ENCODE measurements at regions not wholly inside any gene's neighbourhood (a gene's known extent, or its start where the extent isn't known, plus 50 kb on each side); places are given as distances from the start of the nearest gene placed in this dataset.

- TF ChIP-seq PPARA (CRISPR knock-in tag; IDR thresholded peaks at IDR 0.05; ENCODE audit: borderline replicate concordance) = no peak
- TF ChIP-seq ZNF565 (CRISPR knock-in tag; conservative IDR thresholded peaks at IDR 0.05; ENCODE audit: low read depth) = no peak
- TF ChIP-seq CSRNP3 (CRISPR knock-in tag; IDR thresholded peaks at IDR 0.05) = no peak
- TF ChIP-seq TCF4 (CRISPR knock-in tag; IDR thresholded peaks at IDR 0.05; ENCODE audit: borderline replicate concordance) = no peak
- no peak for TF ChIP-seq BACH2 (CRISPR knock-in tag; IDR thresholded peaks at IDR 0.05; ENCODE audit: borderline replicate concordance)
- no peak for TF ChIP-seq CREB5 (CRISPR knock-in tag; IDR thresholded peaks at IDR 0.05; ENCODE audit: low read depth)
- no peak for TF ChIP-seq ARNTL (CRISPR knock-in tag; IDR thresholded peaks at IDR 0.05; ENCODE audit: borderline replicate concordance, low read depth)
- TF ChIP-seq ZNF8 (CRISPR knock-in tag; IDR thresholded peaks at IDR 0.05) = no peak
Measured at GRCh38 chr15:93506646-93507045, 417.6 kb upstream of the RGMA start (continued).

- TF ChIP-seq BACH2 (CRISPR knock-in tag; IDR thresholded peaks at IDR 0.05; ENCODE audit: borderline replicate concordance) = no peak
- TF ChIP-seq ISL1 (CRISPR knock-in tag; IDR thresholded peaks at IDR 0.05) = no peak
- TF ChIP-seq OSR1 (CRISPR knock-in tag; IDR thresholded peaks at IDR 0.05) = no peak
- TF ChIP-seq RARB (CRISPR knock-in tag; IDR thresholded peaks at IDR 0.05) = no peak
- no peak for TF ChIP-seq POU6F1 (CRISPR knock-in tag; IDR thresholded peaks at IDR 0.05; ENCODE audit: borderline replicate concordance, low read depth)
- ATAC-seq = no peak
Measured at GRCh38 chr15:93505506-93505905, 416.5 kb upstream of the RGMA start.

- ATAC-seq = no peak
- no peak for TF ChIP-seq TCF4 (CRISPR knock-in tag; IDR thresholded peaks at IDR 0.05; ENCODE audit: borderline replicate concordance)
- TF ChIP-seq ZFP3 (CRISPR knock-in tag; IDR thresholded peaks at IDR 0.05) = no peak
- no peak for TF ChIP-seq CSRNP3 (CRISPR knock-in tag; IDR thresholded peaks at IDR 0.05)
- no peak for TF ChIP-seq TOX (CRISPR knock-in tag; IDR thresholded peaks at IDR 0.05; ENCODE audit: borderline replicate concordance)
- no peak for TF ChIP-seq ESRRG (CRISPR knock-in tag; IDR thresholded peaks at IDR 0.05)
- TF ChIP-seq POU6F1 (CRISPR knock-in tag; IDR thresholded peaks at IDR 0.05; ENCODE audit: borderline replicate concordance, low read depth) = no peak
- no peak for TF ChIP-seq TSHZ2 (CRISPR knock-in tag; IDR thresholded peaks at IDR 0.05)
- no peak for TF ChIP-seq BACH2 (CRISPR knock-in tag; IDR thresholded peaks at IDR 0.05; ENCODE audit: borderline replicate concordance)
Measured at GRCh38 chr15:93501946-93502345, 412.9 kb upstream of the RGMA start.

- no peak for ATAC-seq
- no peak for TF ChIP-seq TCF4 (CRISPR knock-in tag; IDR thresholded peaks at IDR 0.05; ENCODE audit: borderline replicate concordance)
- no peak for TF ChIP-seq ZFP30 (CRISPR knock-in tag; IDR thresholded peaks at IDR 0.05)
- no peak for TF ChIP-seq GLIS3 (CRISPR knock-in tag; IDR thresholded peaks at IDR 0.05)
- no peak for TF ChIP-seq CSRNP3 (CRISPR knock-in tag; IDR thresholded peaks at IDR 0.05)
- no peak for TF ChIP-seq ZFP3 (CRISPR knock-in tag; IDR thresholded peaks at IDR 0.05)
- TF ChIP-seq SNAI2 (CRISPR knock-in tag; IDR thresholded peaks at IDR 0.05) = no peak
- TF ChIP-seq ZNF565 (CRISPR knock-in tag; conservative IDR thresholded peaks at IDR 0.05; ENCODE audit: low read depth) = no peak
- TF ChIP-seq PPARA (CRISPR knock-in tag; IDR thresholded peaks at IDR 0.05; ENCODE audit: borderline replicate concordance) = no peak
- no peak for TF ChIP-seq BACH2 (CRISPR knock-in tag; IDR thresholded peaks at IDR 0.05; ENCODE audit: borderline replicate concordance)
- TF ChIP-seq ZC3H10 (CRISPR knock-in tag; IDR thresholded peaks at IDR 0.05) = no peak
- no peak for TF ChIP-seq CSDC2 (CRISPR knock-in tag; IDR thresholded peaks at IDR 0.05)
- no peak for TF ChIP-seq OSR1 (CRISPR knock-in tag; IDR thresholded peaks at IDR 0.05)
- TF ChIP-seq ARNTL (CRISPR knock-in tag; IDR thresholded peaks at IDR 0.05; ENCODE audit: borderline replicate concordance, low read depth) = no peak
Measured at GRCh38 chr15:93500155-93500554, 411.1 kb upstream of the RGMA start.
